ENCODE measurements at regions not wholly inside any gene's neighbourhood (a gene's known extent, or its start where the extent isn't known, plus 50 kb on each side); places are given as distances from the start of the nearest gene placed in this dataset.

GRCh38 chr2:215576572-215576971 is 140.7 kb upstream of the FN1 start:
- Histone ChIP-seq H2AFZ (no peak overlapping the region), H3F3A (ENCODE audit: insufficient read depth) (peaks cover 38% of the 10 kb centered on the region), H3K9me2 (ENCODE audit: insufficient read depth) (no peaks in the 10 kb centered on the region), H3K4me1 (ENCODE audit: insufficient read depth) (peaks cover 36% of the 10 kb centered on the region), H4K20me1 (ENCODE audit: insufficient read depth) (no peaks in the 10 kb centered on the region), H3K79me2 (ENCODE audit: insufficient read depth) (no peaks in the 10 kb centered on the region), H3K27ac (no peak overlapping the region), H3K9me3 (ENCODE audit: low read depth) (no peaks in the 10 kb centered on the region), H3K36me3 (ENCODE audit: low read depth) (no peaks in the 10 kb centered on the region), H3K4me2 (ENCODE audit: unreplicated experiment) (no peak overlapping the region), H3K9ac (no peak overlapping the region), H3K27me3 (replicated peaks; ENCODE audit: insufficient read depth) (no peaks in the 10 kb centered on the region), H3K4me3 (no peak overlapping the region)
- in situ Hi-C loops (cut with MboI): no loop called here
- DNase-seq: no peak
- 97 to 98% methylated on average over 3 of the region's 3 CpGs for WGBS, 2 experiments (ENCODE audit: low coverage in 1 of 2, low lambda C conversion rate in 2 of 2, missing lambda C conversion rate in 2 of 2)
- no peak for TF ChIP-seq EZH2phosphoT487 (IDR thresholded peaks at IDR 0.05; ENCODE audit: insufficient read depth, low read depth)
- TF ChIP-seq EZH2 (IDR thresholded peaks at IDR 0.05; ENCODE audit: insufficient read depth, poor library complexity, severe bottlenecking): no peak

GRCh38 chr2:215573496-215573895 is 137.6 kb upstream of the FN1 start:
- no peak overlapping the region for H3K4me3 ChIP-seq
- no peak overlapping the region for H3K9ac ChIP-seq
- no peaks in the 10 kb centered on the region for H3K9me3 ChIP-seq (ENCODE audit: low read depth)
- H3K36me3 ChIP-seq (ENCODE audit: low read depth): no peaks in the 10 kb centered on the region
- no peaks in the 10 kb centered on the region for H3K27me3 ChIP-seq (replicated peaks; ENCODE audit: insufficient read depth)
- no peak overlapping the region for H3K27ac ChIP-seq
- H3K4me2 ChIP-seq (ENCODE audit: unreplicated experiment): no peak overlapping the region
- peaks cover 16% of the 10 kb centered on the region for H3K4me1 ChIP-seq (ENCODE audit: insufficient read depth)
- TF ChIP-seq EZH2phosphoT487 (IDR thresholded peaks at IDR 0.05; ENCODE audit: insufficient read depth, low read depth): no peak
- no peak for TF ChIP-seq EZH2 (IDR thresholded peaks at IDR 0.05; ENCODE audit: insufficient read depth, poor library complexity, severe bottlenecking)
- no peak overlapping the region for H2AFZ ChIP-seq
- no peaks in the 10 kb centered on the region for H3K79me2 ChIP-seq (ENCODE audit: insufficient read depth)
- DNase-seq: peak; percentile 59
- no peaks in the 10 kb centered on the region for H4K20me1 ChIP-seq (ENCODE audit: insufficient read depth)
- H3F3A ChIP-seq (ENCODE audit: insufficient read depth): peaks cover 14% of the 10 kb centered on the region; the same call in 1 of the 2 replicates
- no peaks in the 10 kb centered on the region for H3K9me2 ChIP-seq (ENCODE audit: insufficient read depth)
- in situ Hi-C loops (cut with MboI): no loop called here

GRCh38 chr2:215572341-215572848 is 136.5 kb upstream of the FN1 start:
- peak overlapping the region; percentile 38 for H2AFZ ChIP-seq
- no peaks in the 10 kb centered on the region for H3K9me2 ChIP-seq (ENCODE audit: insufficient read depth)
- H3K27ac ChIP-seq: no peak overlapping the region
- no peak overlapping the region for H3K4me2 ChIP-seq (ENCODE audit: unreplicated experiment)
- WGBS, 2 experiments (ENCODE audit: low coverage in 1 of 2, low lambda C conversion rate in 2 of 2, missing lambda C conversion rate in 2 of 2): 32 to 36% methylated on average over 2 of the region's 2 CpGs
- H3K36me3 ChIP-seq (ENCODE audit: low read depth): no peaks in the 10 kb centered on the region
- no peaks in the 10 kb centered on the region for H4K20me1 ChIP-seq (ENCODE audit: insufficient read depth)
- H3K9me3 ChIP-seq (ENCODE audit: low read depth): no peaks in the 10 kb centered on the region
- H3K27me3 ChIP-seq (replicated peaks; ENCODE audit: insufficient read depth): no peaks in the 10 kb centered on the region
- TF ChIP-seq EZH2 (IDR thresholded peaks at IDR 0.05; ENCODE audit: insufficient read depth, poor library complexity, severe bottlenecking) (no peak), EZH2phosphoT487 (IDR thresholded peaks at IDR 0.05; ENCODE audit: insufficient read depth, low read depth) (no peak)
- no peak overlapping the region for H3K9ac ChIP-seq
- peaks cover 8% of the 10 kb centered on the region for H3K4me1 ChIP-seq (ENCODE audit: insufficient read depth)
- H3K79me2 ChIP-seq (ENCODE audit: insufficient read depth): no peaks in the 10 kb centered on the region
- peaks cover 9% of the 10 kb centered on the region; the same call in 1 of the 2 replicates for H3F3A ChIP-seq (ENCODE audit: insufficient read depth)
- in situ Hi-C loops (cut with MboI): no loop called here
- H3K4me3 ChIP-seq: no peak overlapping the region
- no peak for DNase-seq

- no peaks in the 10 kb centered on the region for H3K9me2 ChIP-seq (ENCODE audit: insufficient read depth)
- TF ChIP-seq EZH2 (IDR thresholded peaks at IDR 0.05; ENCODE audit: insufficient read depth, poor library complexity, severe bottlenecking) (no peak), EZH2phosphoT487 (IDR thresholded peaks at IDR 0.05; ENCODE audit: insufficient read depth, low read depth) (no peak)
- H3K79me2 ChIP-seq (ENCODE audit: insufficient read depth): no peaks in the 10 kb centered on the region
- H2AFZ ChIP-seq: no peak overlapping the region
- no peak for DNase-seq
- H3K9me3 ChIP-seq (ENCODE audit: low read depth): no peaks in the 10 kb centered on the region
- H3F3A ChIP-seq (ENCODE audit: insufficient read depth): peaks cover 9% of the 10 kb centered on the region; the same call in 1 of the 2 replicates
- H3K9ac ChIP-seq: no peak overlapping the region
- H4K20me1 ChIP-seq (ENCODE audit: insufficient read depth): no peaks in the 10 kb centered on the region
- WGBS, 2 experiments (ENCODE audit: low coverage in 1 of 2, low lambda C conversion rate in 2 of 2, missing lambda C conversion rate in 2 of 2): 87 to 90% methylated on average over 1 of the region's 1 CpG
- no peak overlapping the region for H3K4me3 ChIP-seq
- no peaks in the 10 kb centered on the region for H3K36me3 ChIP-seq (ENCODE audit: low read depth)
- in situ Hi-C loops (cut with MboI): no loop called here
- no peaks in the 10 kb centered on the region for H3K27me3 ChIP-seq (replicated peaks; ENCODE audit: insufficient read depth)
- peaks cover 7% of the 10 kb centered on the region for H3K4me1 ChIP-seq (ENCODE audit: insufficient read depth)
- H3K27ac ChIP-seq: no peak overlapping the region
- H3K4me2 ChIP-seq (ENCODE audit: unreplicated experiment): no peak overlapping the region
Observed at GRCh38 chr2:215571689-215572088, 135.8 kb upstream of the FN1 start.

- Histone ChIP-seq H3K9me3 (ENCODE audit: low read depth) (no peaks in the 10 kb centered on the region), H3K4me3 (no peak overlapping the region), H3K27ac (no peak overlapping the region), H3K9me2 (ENCODE audit: insufficient read depth) (no peaks in the 10 kb centered on the region), H3K79me2 (ENCODE audit: insufficient read depth) (no peaks in the 10 kb centered on the region), H3K4me2 (ENCODE audit: unreplicated experiment) (no peak overlapping the region), H2AFZ (no peak overlapping the region), H3K4me1 (ENCODE audit: insufficient read depth) (peaks cover 3% of the 10 kb centered on the region; the same call in 1 of the 2 replicates), H3K27me3 (replicated peaks; ENCODE audit: insufficient read depth) (no peaks in the 10 kb centered on the region), H3K36me3 (ENCODE audit: low read depth) (no peaks in the 10 kb centered on the region), H4K20me1 (ENCODE audit: insufficient read depth) (no peaks in the 10 kb centered on the region), H3F3A (ENCODE audit: insufficient read depth) (no peaks in the 10 kb centered on the region), H3K9ac (no peak overlapping the region)
- DNase-seq: no peak
- TF ChIP-seq EZH2phosphoT487 (IDR thresholded peaks at IDR 0.05; ENCODE audit: insufficient read depth, low read depth) (no peak), EZH2 (IDR thresholded peaks at IDR 0.05; ENCODE audit: insufficient read depth, poor library complexity, severe bottlenecking) (no peak)
- in situ Hi-C loops (cut with MboI): no loop called here
- 87 to 98% methylated on average over 5 of the region's 5 CpGs for WGBS, 2 experiments (ENCODE audit: low coverage in 1 of 2, low lambda C conversion rate in 2 of 2, missing lambda C conversion rate in 2 of 2)
Observed at GRCh38 chr2:215567504-215567903, 131.6 kb upstream of the FN1 start.
